ENCODE measurements at regions not wholly inside any gene's neighbourhood (a gene's known extent, or its start where the extent isn't known, plus 50 kb on each side); places are given as distances from the start of the nearest gene placed in this dataset.

DNA sequence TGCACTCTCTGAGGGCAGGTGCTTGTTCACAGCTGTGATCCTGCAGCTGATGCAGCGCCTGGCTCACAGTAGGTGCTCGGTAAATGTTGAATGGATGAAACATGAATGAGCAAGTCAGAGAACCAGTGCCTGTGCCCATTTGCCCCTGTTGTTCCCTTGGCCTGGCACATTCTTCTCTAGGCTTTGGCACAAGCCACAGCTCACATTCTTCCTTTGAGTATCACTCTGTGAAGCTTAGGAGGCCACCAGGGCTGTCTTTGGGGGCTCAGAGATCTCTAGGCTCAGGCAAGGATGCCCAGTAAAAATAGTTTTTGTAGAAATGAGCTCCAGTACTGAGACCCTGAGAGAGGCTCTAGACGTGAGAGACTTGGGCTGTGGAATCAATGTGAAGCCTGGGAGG is 144.6 kb upstream of the NAV2 start:
- no peak for TF ChIP-seq CTCF (conservative IDR thresholded peaks at IDR 0.05; ENCODE audit: low read depth, low read length)
- no peak for TF ChIP-seq EZH2 (IDR thresholded peaks at IDR 0.05; ENCODE audit: borderline replicate concordance, low read depth, low read length, poor library complexity, severe bottlenecking)

Data from A673 (cell line).